ENCODE measurements at regions not wholly inside any gene's neighbourhood (a gene's known extent, or its start where the extent isn't known, plus 50 kb on each side); places are given as distances from the start of the nearest gene placed in this dataset.

GRCh38 chr20:19832875-19833274, 74.8 kb downstream of the RIN2 start:
- no peak for TF ChIP-seq CTCF (conservative IDR thresholded peaks at IDR 0.05 in 1 of 2, IDR thresholded peaks at IDR 0.05 in 1 of 2; ENCODE audit: low read depth in 1 of 2, low read length in 2 of 2)
- no peak for TF ChIP-seq EZH2 (IDR thresholded peaks at IDR 0.05; ENCODE audit: low read length, missing control alignments)
